Peyer's patch (tissue), 4 donors: ENCODE measurements at regions not wholly inside any gene's neighbourhood (a gene's known extent, or its start where the extent isn't known, plus 50 kb on each side); places are given as distances from the start of the nearest gene placed in this dataset.

Experiments
- CTCF ChIP-seq, 6 experiments: fragments of 450-650 bp in 4 of 6; fragments of 200-600 bp in 2 of 6; sonication (generic) in 1 of 6; IDR thresholded peaks; one replicate each; pipeline ENCODE4 v1.5.1; 2017 to 2019; ENCODE audit warnings: antibody characterized with exemption in 6 of 6, mild to moderate bottlenecking in 3 of 6, moderate library complexity in 1 of 6
- POLR2A ChIP-seq, 2 donors: fragments of 450-650 bp; IDR thresholded peaks; one replicate each; pipeline ENCODE4 v1.5.1; 2017; ENCODE audit warnings: antibody characterized with exemption in 2 of 2, mild to moderate bottlenecking in 2 of 2, moderate library complexity in 2 of 2

GRCh38 chr1:218679391-218679790, 334.3 kb downstream of the TGFB2 start:
- TF ChIP-seq CTCF (IDR thresholded peaks at IDR 0.05) (no peak), POLR2A (IDR thresholded peaks at IDR 0.05) (no peak)
